Panc1 (cell line): ENCODE measurements at regions not wholly inside any gene's neighbourhood (a gene's known extent, or its start where the extent isn't known, plus 50 kb on each side); places are given as distances from the start of the nearest gene placed in this dataset.

Source experiments
- ATAC-seq: fragments of 200-7000 bp; cut with Tn5 transposase; 2 replicates; pipeline ENCODE4 v1.9.1; 2020; ENCODE audit warnings: mild to moderate bottlenecking, moderate library complexity
- BruUV-seq: library from RNA; stranded (reverse); fragments of 400-500 nt; replicated peaks from 2 replicates; lab custom pipeline; 2021; lab: Mats Ljungman, UMichigan
- CTCF ChIA-PET: fragments of 300-600 bp; sonication (Branson Sonifier 250); formaldehyde crosslinking; loops from one replicate; lab custom pipeline; 2022; ENCODE audit warnings: antibody characterized with exemption; lab: Charles Lee
- POLR2A ChIA-PET: fragments of 300-600 bp; sonication (Branson Sonifier 250); formaldehyde crosslinking; loops from one replicate; lab custom pipeline; 2022; ENCODE audit warnings: antibody characterized with exemption; lab: Charles Lee
- DNase-seq: peaks from one replicate; pipeline ENCODE4 v3.0.0-alpha.2; 2010; ENCODE audit warnings: low read depth, low spot score
- H3K27ac ChIP-seq: 2 replicates; pipeline ENCODE4 v1.5.1; 2011; ENCODE audit warnings: mild to moderate bottlenecking, low read length, inconsistent platforms
- H3K27me3 ChIP-seq: fragments of 200-500 bp; sonication (Bioruptor generic); 2 replicates; pipeline ENCODE4 v1.6.0; 2014; ENCODE audit warnings: low read length, inconsistent platforms; ENCODE audit not compliant: control insufficient read depth, insufficient read depth
- H3K36me3 ChIP-seq: fragments of 200-500 bp; sonication (Bioruptor generic); 2 replicates; pipeline ENCODE4 v1.5.1; 2014; ENCODE audit warnings: inconsistent platforms, mild to moderate bottlenecking, low read length, moderate library complexity; ENCODE audit not compliant: control insufficient read depth, insufficient read depth
- H3K4me1 ChIP-seq: 2 replicates; pipeline ENCODE4 v1.5.1; 2011; ENCODE audit warnings: inconsistent platforms, mild to moderate bottlenecking, low read length, moderate library complexity; ENCODE audit not compliant: control insufficient read depth, insufficient read depth
- H3K4me3 ChIP-seq, 2 experiments: 2 replicates each; pipeline ENCODE4 v1.5.1; 2011 to 2012; ENCODE audit warnings: low read depth in 2 of 2, low read length in 2 of 2, mild to moderate bottlenecking in 2 of 2, inconsistent platforms in 1 of 2, moderate library complexity in 1 of 2
- H3K9me3 ChIP-seq: fragments of 200-500 bp; sonication (Bioruptor generic); 2 replicates; pipeline ENCODE4 v1.5.1; 2014; ENCODE audit warnings: low read depth, mild to moderate bottlenecking, inconsistent platforms, low read length, moderate library complexity; ENCODE audit not compliant: control insufficient read depth, insufficient read depth
- CTCF ChIP-seq: fragments of 450-650 bp; IDR thresholded peaks from 2 replicates; pipeline ENCODE4 v1.5.1; 2017; ENCODE audit warnings: mild to moderate bottlenecking
- POLR2AphosphoS5 ChIP-seq: IDR thresholded peaks from 2 replicates; pipeline ENCODE4 v1.6.1; 2012; ENCODE audit warnings: mild to moderate bottlenecking, low read depth, low read length, moderate library complexity
- SIN3A ChIP-seq: IDR thresholded peaks from 2 replicates; pipeline ENCODE4 v1.6.1; 2012; ENCODE audit warnings: low read depth, mild to moderate bottlenecking, low read length, moderate library complexity, borderline replicate concordance; ENCODE audit not compliant: insufficient read depth
- TCF7L2 ChIP-seq: IDR thresholded peaks from 2 replicates; pipeline ENCODE4 v1.6.1; 2011; ENCODE audit warnings: mild to moderate bottlenecking, low read depth, low read length, inconsistent platforms
- in situ Hi-C: cut with HindIII; loops from 2 replicates; pipeline ENCODE4 v1.10.0; 2016; ENCODE audit warnings: low sequenced_read_pairs, low pct_unique_long_range_greater_than_20kb
- intact Hi-C: fragments of 100-400 bp; cut with micrococcal nuclease; formaldehyde crosslinking; loops from one replicate; pipeline ENCODE4 v1.10.0; 2022; ENCODE audit not compliant: unreplicated experiment
- TF ChIP-seq, protein P1 (sequence below), 2 experiments: IDR thresholded peaks; 2 replicates each; pipeline ENCODE4 v1.6.1; 2011 to 2012; ENCODE audit warnings: low read depth in 2 of 2, control low read depth in 1 of 2, low read length in 1 of 2, mild to moderate bottlenecking in 1 of 2, moderate library complexity in 1 of 2; ENCODE audit not compliant: insufficient read depth in 1 of 2

GRCh38 chr6:166692723-166693302, 65.8 kb upstream of the RPS6KA2 start:
- Histone ChIP-seq H3K36me3 (no peaks in the 10 kb centered on the region), H3K27me3 (peaks cover 2% of the 10 kb centered on the region; the same call in 1 of the 2 replicates), H3K4me3 (no peak overlapping the region), H3K27ac (no peak overlapping the region), H3K9me3 (no peaks in the 10 kb centered on the region), H3K4me1 (peaks cover 8% of the 10 kb centered on the region; the same call in 1 of the 2 replicates)
- in situ Hi-C loops, result no loop called here
- no peak for TF ChIP-seq POLR2AphosphoS5
- no peak for TF ChIP-seq SIN3A
- no peak for TF ChIP-seq CTCF
- TF ChIP-seq, protein P1, sequence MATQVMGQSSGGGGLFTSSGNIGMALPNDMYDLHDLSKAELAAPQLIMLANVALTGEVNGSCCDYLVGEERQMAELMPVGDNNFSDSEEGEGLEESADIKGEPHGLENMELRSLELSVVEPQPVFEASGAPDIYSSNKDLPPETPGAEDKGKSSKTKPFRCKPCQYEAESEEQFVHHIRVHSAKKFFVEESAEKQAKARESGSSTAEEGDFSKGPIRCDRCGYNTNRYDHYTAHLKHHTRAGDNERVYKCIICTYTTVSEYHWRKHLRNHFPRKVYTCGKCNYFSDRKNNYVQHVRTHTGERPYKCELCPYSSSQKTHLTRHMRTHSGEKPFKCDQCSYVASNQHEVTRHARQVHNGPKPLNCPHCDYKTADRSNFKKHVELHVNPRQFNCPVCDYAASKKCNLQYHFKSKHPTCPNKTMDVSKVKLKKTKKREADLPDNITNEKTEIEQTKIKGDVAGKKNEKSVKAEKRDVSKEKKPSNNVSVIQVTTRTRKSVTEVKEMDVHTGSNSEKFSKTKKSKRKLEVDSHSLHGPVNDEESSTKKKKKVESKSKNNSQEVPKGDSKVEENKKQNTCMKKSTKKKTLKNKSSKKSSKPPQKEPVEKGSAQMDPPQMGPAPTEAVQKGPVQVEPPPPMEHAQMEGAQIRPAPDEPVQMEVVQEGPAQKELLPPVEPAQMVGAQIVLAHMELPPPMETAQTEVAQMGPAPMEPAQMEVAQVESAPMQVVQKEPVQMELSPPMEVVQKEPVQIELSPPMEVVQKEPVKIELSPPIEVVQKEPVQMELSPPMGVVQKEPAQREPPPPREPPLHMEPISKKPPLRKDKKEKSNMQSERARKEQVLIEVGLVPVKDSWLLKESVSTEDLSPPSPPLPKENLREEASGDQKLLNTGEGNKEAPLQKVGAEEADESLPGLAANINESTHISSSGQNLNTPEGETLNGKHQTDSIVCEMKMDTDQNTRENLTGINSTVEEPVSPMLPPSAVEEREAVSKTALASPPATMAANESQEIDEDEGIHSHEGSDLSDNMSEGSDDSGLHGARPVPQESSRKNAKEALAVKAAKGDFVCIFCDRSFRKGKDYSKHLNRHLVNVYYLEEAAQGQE (IDR thresholded peaks at IDR 0.05; ENCODE audit: insufficient read depth in 1 of 2, low read depth in 2 of 2, low read length in 1 of 2), result no peak
- no peak for TF ChIP-seq TCF7L2
- intact Hi-C loops, result no loop called here
- no TSS peak for BruUV-seq
- DNase-seq (no peak), ATAC-seq (no peak)
- ChIA-PET CTCF (no interaction called here), POLR2A (no interaction called here)

DNA sequence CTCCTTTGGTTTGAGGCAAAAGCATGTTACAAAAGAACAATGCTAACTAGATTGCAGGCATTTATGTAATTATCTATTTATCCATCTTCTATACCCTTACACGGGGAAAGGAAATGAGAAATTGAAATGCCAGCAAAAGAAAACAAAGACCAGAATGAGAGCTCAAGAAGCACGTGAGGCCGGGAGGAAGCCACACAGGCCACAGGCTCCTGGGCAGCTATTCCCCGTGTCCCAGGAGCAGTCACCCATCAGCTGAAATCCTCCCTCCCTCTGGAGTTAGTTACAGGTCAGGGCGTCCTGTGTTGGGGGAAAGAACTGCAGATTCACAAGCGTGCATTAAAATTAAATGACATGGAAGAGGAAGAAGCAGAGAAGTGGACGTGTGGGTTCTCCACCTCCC, 64.7 kb upstream of the RPS6KA2 start:
- H3K36me3 ChIP-seq, result no peaks in the 10 kb centered on the region
- no peak overlapping the region for H3K27ac ChIP-seq
- intact Hi-C loops, result no loop called here
- in situ Hi-C loops, result no loop called here
- ATAC-seq, result no peak
- peaks cover 8% of the 10 kb centered on the region; the same call in 1 of the 2 replicates for H3K4me1 ChIP-seq
- TF ChIP-seq TCF7L2 (no peak), POLR2AphosphoS5 (no peak), CTCF (no peak)
- no peaks in the 10 kb centered on the region; the same call in 1 of the 2 replicates for H3K27me3 ChIP-seq
- CTCF ChIA-PET, result no interaction called here
- DNase-seq, result no peak
- H3K4me3 ChIP-seq, result no peak overlapping the region
- POLR2A ChIA-PET, result no interaction called here
- no TSS peak for BruUV-seq
- H3K9me3 ChIP-seq, result no peaks in the 10 kb centered on the region
